ENCODE measurements at regions not wholly inside any gene's neighbourhood (a gene's known extent, or its start where the extent isn't known, plus 50 kb on each side); places are given as distances from the start of the nearest gene placed in this dataset.

DNA sequence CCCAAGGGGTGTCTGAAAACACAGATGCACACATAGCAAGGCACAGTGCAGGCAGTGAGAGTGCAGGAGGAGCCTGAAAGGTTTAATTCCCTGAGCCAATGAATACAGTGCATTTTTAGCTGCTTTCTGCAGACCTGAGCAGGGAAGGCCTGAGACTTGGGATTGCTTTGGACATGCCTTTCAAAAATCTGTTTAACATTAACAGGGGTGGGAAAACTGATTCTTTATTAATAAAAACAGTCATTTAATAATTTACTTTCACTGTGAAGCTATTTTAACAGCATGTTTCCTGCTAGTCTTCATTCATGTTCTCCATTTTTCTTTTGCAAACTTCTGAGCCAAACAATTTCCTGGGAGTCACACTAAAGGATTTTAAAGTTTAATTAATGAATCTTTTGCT, 488.1 kb downstream of the SMARCA1 start:
- Histone ChIP-seq H3K4me3 (ENCODE audit: low read length) (no peak overlapping the region), H3K9me3 (ENCODE audit: low read length) (no peaks in the 10 kb centered on the region), H3K27me3 (ENCODE audit: insufficient read depth, low read length) (no peaks in the 10 kb centered on the region), H3K4me1 (ENCODE audit: insufficient read depth, low read length) (no peaks in the 10 kb centered on the region), H3K36me3 (ENCODE audit: insufficient read depth, low read length) (no peaks in the 10 kb centered on the region), H2AFZ (ENCODE audit: low read depth, low read length) (no peak overlapping the region)

DNA sequence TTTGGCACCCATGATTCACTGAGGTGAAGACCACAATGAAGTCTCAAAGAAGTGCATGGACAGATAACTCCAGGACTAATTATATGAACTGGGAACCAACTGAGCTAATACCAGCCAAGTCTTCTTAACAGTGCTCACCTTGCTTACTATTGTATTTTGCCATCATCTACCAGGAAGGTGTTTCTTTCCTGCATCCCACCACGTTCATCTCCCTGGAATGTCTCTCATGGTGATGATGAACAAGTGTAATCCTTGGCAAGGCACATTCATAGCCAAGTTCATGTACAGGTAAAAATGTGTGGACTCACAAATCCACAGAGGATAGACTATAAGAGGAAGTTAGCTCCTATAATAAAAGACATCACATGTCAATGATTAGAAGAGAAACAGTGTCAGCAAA, 489.1 kb downstream of the SMARCA1 start:
- Histone ChIP-seq H3K4me1 (ENCODE audit: insufficient read depth, low read length) (no peaks in the 10 kb centered on the region), H3K36me3 (ENCODE audit: insufficient read depth, low read length) (no peaks in the 10 kb centered on the region), H2AFZ (ENCODE audit: low read depth, low read length) (no peak overlapping the region), H3K4me3 (ENCODE audit: low read length) (no peak overlapping the region), H3K9me3 (ENCODE audit: low read length) (no peaks in the 10 kb centered on the region), H3K27me3 (ENCODE audit: insufficient read depth, low read length) (no peaks in the 10 kb centered on the region)

DNA sequence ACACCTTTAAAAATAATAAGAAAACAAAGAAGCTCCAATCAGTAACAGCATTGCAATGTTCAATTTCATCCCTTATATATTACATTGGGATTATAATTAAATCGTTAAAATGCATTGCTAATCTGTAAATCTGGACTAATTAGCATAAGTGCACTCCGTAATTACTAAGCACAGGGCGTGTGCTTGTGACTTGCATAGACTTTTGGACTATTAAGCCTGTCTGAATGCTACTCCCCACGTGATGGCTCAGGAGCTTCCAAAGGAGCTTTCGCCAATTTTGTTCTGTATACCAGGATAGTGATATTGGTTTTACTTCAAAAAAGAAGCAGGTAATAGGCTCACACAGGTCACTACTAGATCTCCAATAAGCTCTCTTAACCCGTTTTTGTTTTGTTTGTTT, 497.1 kb downstream of the SMARCA1 start:
- H3K4me1 ChIP-seq (ENCODE audit: insufficient read depth, low read length), result no peaks in the 10 kb centered on the region
- no peaks in the 10 kb centered on the region for H3K36me3 ChIP-seq (ENCODE audit: insufficient read depth, low read length)
- no peak overlapping the region for H3K4me3 ChIP-seq (ENCODE audit: low read length)
- no peak overlapping the region for H2AFZ ChIP-seq (ENCODE audit: low read depth, low read length)
- H3K9me3 ChIP-seq (ENCODE audit: low read length), result no peaks in the 10 kb centered on the region
- no peaks in the 10 kb centered on the region for H3K27me3 ChIP-seq (ENCODE audit: insufficient read depth, low read length)

GRCh38 chrX:129025376-129025775, 497.9 kb downstream of the SMARCA1 start:
- no peaks in the 10 kb centered on the region for H3K4me1 ChIP-seq (ENCODE audit: insufficient read depth, low read length)
- no peak overlapping the region for H3K4me3 ChIP-seq (ENCODE audit: low read length)
- H3K9me3 ChIP-seq (ENCODE audit: low read length), result no peaks in the 10 kb centered on the region
- H3K36me3 ChIP-seq (ENCODE audit: insufficient read depth, low read length), result no peaks in the 10 kb centered on the region
- no peak overlapping the region for H2AFZ ChIP-seq (ENCODE audit: low read depth, low read length)
- no peaks in the 10 kb centered on the region for H3K27me3 ChIP-seq (ENCODE audit: insufficient read depth, low read length)

DNA sequence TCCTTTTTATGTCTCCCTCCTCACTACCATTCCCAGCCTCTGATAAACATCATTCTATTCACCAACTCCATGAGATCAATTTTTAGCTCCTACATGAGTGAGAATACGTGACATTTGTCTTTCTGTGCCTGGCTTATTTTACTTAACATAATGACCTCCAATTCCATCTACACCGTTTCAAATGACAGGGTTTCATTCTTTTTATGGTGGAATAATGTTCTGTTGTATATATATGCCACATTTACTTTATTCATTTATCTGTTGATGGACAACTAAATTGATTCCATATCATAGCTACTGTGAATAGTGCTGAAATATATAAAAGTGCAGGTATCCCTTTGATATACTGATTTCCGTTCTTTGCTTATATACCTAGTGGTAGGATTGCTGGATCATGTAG, 503.9 kb downstream of the SMARCA1 start:
- H3K4me3 ChIP-seq (ENCODE audit: low read length), result no peak overlapping the region
- H3K36me3 ChIP-seq (ENCODE audit: insufficient read depth, low read length), result no peaks in the 10 kb centered on the region
- H3K4me1 ChIP-seq (ENCODE audit: insufficient read depth, low read length), result peaks cover 11% of the 10 kb centered on the region
- no peaks in the 10 kb centered on the region for H3K9me3 ChIP-seq (ENCODE audit: low read length)
- H3K27me3 ChIP-seq (ENCODE audit: insufficient read depth, low read length), result no peaks in the 10 kb centered on the region
- H2AFZ ChIP-seq (ENCODE audit: low read depth, low read length), result no peak overlapping the region

DNA sequence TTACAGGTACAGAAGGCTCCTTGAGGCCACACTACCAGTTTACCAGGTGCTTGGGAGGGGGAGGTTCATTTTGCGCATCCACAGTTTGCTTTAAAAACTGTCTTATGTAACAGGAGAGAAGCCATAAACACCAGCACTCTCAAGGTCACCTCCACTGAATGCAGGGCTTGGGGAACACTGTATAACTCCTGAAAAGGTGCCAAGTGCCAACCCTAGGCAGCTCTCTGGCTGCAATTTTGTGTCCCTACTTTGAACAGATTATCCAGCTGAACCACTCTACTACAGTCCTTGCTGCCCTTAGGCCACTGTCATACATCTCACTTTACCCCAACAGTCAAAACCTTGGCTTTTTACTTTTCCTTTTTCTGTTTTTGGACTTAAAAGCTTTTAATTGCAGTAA, 507.9 kb downstream of the SMARCA1 start:
- H3K36me3 ChIP-seq (ENCODE audit: insufficient read depth, low read length), result no peaks in the 10 kb centered on the region
- no peak overlapping the region for H3K4me3 ChIP-seq (ENCODE audit: low read length)
- H3K4me1 ChIP-seq (ENCODE audit: insufficient read depth, low read length), result peaks cover 18% of the 10 kb centered on the region
- no peaks in the 10 kb centered on the region for H3K9me3 ChIP-seq (ENCODE audit: low read length)
- no peaks in the 10 kb centered on the region for H3K27me3 ChIP-seq (ENCODE audit: insufficient read depth, low read length)
- no peak overlapping the region for H2AFZ ChIP-seq (ENCODE audit: low read depth, low read length)

- no peak overlapping the region for H3K4me3 ChIP-seq (ENCODE audit: low read length)
- no peaks in the 10 kb centered on the region for H3K9me3 ChIP-seq (ENCODE audit: low read length)
- H3K36me3 ChIP-seq (ENCODE audit: insufficient read depth, low read length), result no peaks in the 10 kb centered on the region
- peaks cover 18% of the 10 kb centered on the region for H3K4me1 ChIP-seq (ENCODE audit: insufficient read depth, low read length)
- H3K27me3 ChIP-seq (ENCODE audit: insufficient read depth, low read length), result no peaks in the 10 kb centered on the region
- no peak overlapping the region for H2AFZ ChIP-seq (ENCODE audit: low read depth, low read length)
Measured at GRCh38 chrX:129013574-129013973, 509.7 kb downstream of the SMARCA1 start.

- Histone ChIP-seq H3K4me3 (ENCODE audit: low read length) (no peak overlapping the region), H3K36me3 (ENCODE audit: insufficient read depth, low read length) (no peaks in the 10 kb centered on the region), H2AFZ (ENCODE audit: low read depth, low read length) (no peak overlapping the region), H3K27me3 (ENCODE audit: insufficient read depth, low read length) (no peaks in the 10 kb centered on the region), H3K9me3 (ENCODE audit: low read length) (no peaks in the 10 kb centered on the region), H3K4me1 (ENCODE audit: insufficient read depth, low read length) (peaks cover 3% of the 10 kb centered on the region)
Measured at GRCh38 chrX:129007631-129008030, 515.7 kb downstream of the SMARCA1 start.

GRCh38 chrX:129006491-129006890, 516.8 kb downstream of the SMARCA1 start:
- H2AFZ ChIP-seq (ENCODE audit: low read depth, low read length), result no peak overlapping the region
- H3K4me3 ChIP-seq (ENCODE audit: low read length), result no peak overlapping the region
- H3K4me1 ChIP-seq (ENCODE audit: insufficient read depth, low read length), result peaks cover 3% of the 10 kb centered on the region
- H3K36me3 ChIP-seq (ENCODE audit: insufficient read depth, low read length), result no peaks in the 10 kb centered on the region
- no peaks in the 10 kb centered on the region for H3K27me3 ChIP-seq (ENCODE audit: insufficient read depth, low read length)
- no peaks in the 10 kb centered on the region for H3K9me3 ChIP-seq (ENCODE audit: low read length)

DNA sequence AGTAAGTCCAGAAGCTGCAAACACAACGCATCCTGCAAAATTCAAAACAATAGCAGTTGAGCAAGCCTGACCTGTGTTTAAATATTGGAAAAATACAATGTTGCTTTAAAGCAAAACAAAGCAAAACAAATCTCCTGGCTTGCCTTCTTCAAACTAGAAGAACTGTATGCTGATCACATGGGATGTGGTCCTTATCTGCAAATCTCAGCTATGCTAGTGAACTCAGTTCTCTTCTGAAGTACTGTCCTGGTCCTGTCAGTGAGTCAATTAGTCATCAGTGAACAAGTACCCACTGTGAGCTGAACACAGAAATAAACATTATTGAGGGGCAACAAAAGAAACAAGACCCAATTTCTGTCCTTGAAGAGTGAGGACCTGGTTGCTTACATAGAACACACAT, 522.5 kb downstream of the SMARCA1 start:
- Histone ChIP-seq H3K4me1 (ENCODE audit: insufficient read depth, low read length) (no peaks in the 10 kb centered on the region), H3K27me3 (ENCODE audit: insufficient read depth, low read length) (no peaks in the 10 kb centered on the region), H2AFZ (ENCODE audit: low read depth, low read length) (no peak overlapping the region), H3K4me3 (ENCODE audit: low read length) (no peak overlapping the region), H3K9me3 (ENCODE audit: low read length) (no peaks in the 10 kb centered on the region), H3K36me3 (ENCODE audit: insufficient read depth, low read length) (no peaks in the 10 kb centered on the region)

GRCh38 chrX:129000018-129000417, 523.3 kb downstream of the SMARCA1 start:
- no peaks in the 10 kb centered on the region for H3K4me1 ChIP-seq (ENCODE audit: insufficient read depth, low read length)
- no peak overlapping the region for H3K4me3 ChIP-seq (ENCODE audit: low read length)
- H3K9me3 ChIP-seq (ENCODE audit: low read length), result no peaks in the 10 kb centered on the region
- H2AFZ ChIP-seq (ENCODE audit: low read depth, low read length), result no peak overlapping the region
- no peaks in the 10 kb centered on the region for H3K27me3 ChIP-seq (ENCODE audit: insufficient read depth, low read length)
- no peaks in the 10 kb centered on the region for H3K36me3 ChIP-seq (ENCODE audit: insufficient read depth, low read length)

- Histone ChIP-seq H3K27me3 (ENCODE audit: insufficient read depth, low read length) (no peaks in the 10 kb centered on the region), H2AFZ (ENCODE audit: low read depth, low read length) (no peak overlapping the region), H3K9me3 (ENCODE audit: low read length) (peaks cover 3% of the 10 kb centered on the region), H3K4me1 (ENCODE audit: insufficient read depth, low read length) (no peaks in the 10 kb centered on the region), H3K4me3 (ENCODE audit: low read length) (no peak overlapping the region), H3K36me3 (ENCODE audit: insufficient read depth, low read length) (no peaks in the 10 kb centered on the region)
Measured at GRCh38 chrX:128992107-128992971, 531.0 kb downstream of the SMARCA1 start.

- H2AFZ ChIP-seq (ENCODE audit: low read depth, low read length), result peak overlapping the region; percentile 7
- no peaks in the 10 kb centered on the region for H3K27me3 ChIP-seq (ENCODE audit: insufficient read depth, low read length)
- no peaks in the 10 kb centered on the region for H3K9me3 ChIP-seq (ENCODE audit: low read length)
- no peaks in the 10 kb centered on the region for H3K36me3 ChIP-seq (ENCODE audit: insufficient read depth, low read length)
- H3K4me3 ChIP-seq (ENCODE audit: low read length), result no peak overlapping the region
- no peaks in the 10 kb centered on the region for H3K4me1 ChIP-seq (ENCODE audit: insufficient read depth, low read length)
Measured at GRCh38 chrX:128975745-128976144, 547.5 kb downstream of the SMARCA1 start.

DNA sequence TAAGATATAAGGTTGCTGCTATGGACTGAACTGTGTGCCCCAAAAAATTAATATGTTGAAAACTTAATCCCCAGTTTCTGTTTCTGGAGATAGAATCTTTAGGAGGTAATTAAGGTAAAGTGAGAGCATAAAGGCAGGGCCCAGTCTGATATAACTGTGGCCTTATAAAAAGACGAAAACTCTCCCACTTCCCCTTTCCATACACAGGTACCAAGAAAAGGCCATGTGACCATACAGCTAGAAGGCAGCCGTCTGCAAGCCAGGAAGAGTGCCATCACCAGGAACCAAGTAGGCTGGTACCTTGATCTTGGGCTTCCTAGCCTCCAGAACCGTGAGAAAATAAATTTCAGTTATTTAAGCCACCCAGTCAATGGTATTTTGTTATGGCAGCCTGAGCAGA, 550.3 kb downstream of the SMARCA1 start:
- Histone ChIP-seq H3K4me3 (ENCODE audit: low read length) (no peak overlapping the region), H3K27me3 (ENCODE audit: insufficient read depth, low read length) (no peaks in the 10 kb centered on the region), H3K4me1 (ENCODE audit: insufficient read depth, low read length) (no peaks in the 10 kb centered on the region), H3K36me3 (ENCODE audit: insufficient read depth, low read length) (no peaks in the 10 kb centered on the region), H3K9me3 (ENCODE audit: low read length) (no peaks in the 10 kb centered on the region), H2AFZ (ENCODE audit: low read depth, low read length) (no peak overlapping the region)
